NCI-H2227 (cell line): ENCODE measurements at regions not wholly inside any gene's neighbourhood (a gene's known extent, or its start where the extent isn't known, plus 50 kb on each side); places are given as distances from the start of the nearest gene placed in this dataset.

Source experiments
- DNase-seq: peaks from one replicate; lab custom pipeline; 2025; ENCODE audit not compliant: unreplicated experiment; lab: John Stamatoyannopoulos, UW

- DNase-seq = no peak
Measured at GRCh38 chr6:6836609-6837406, 248.3 kb downstream of the LY86 start.

- DNase-seq = no peak
Measured at GRCh38 chr6:6837541-6838080, 249.1 kb downstream of the LY86 start.

GRCh38 chr6:6840831-6841291 lies 252.3 kb downstream of the LY86 start:
- no peak for DNase-seq

GRCh38 chr6:6841571-6841970 lies 253.1 kb downstream of the LY86 start:
- DNase-seq = no peak

GRCh38 chr6:6842291-6842690 lies 253.8 kb downstream of the LY86 start:
- DNase-seq = no peak

- DNase-seq = no peak
Measured at GRCh38 chr6:6843057-6843627, 254.6 kb downstream of the LY86 start.

GRCh38 chr6:6843777-6844176 lies 255.3 kb downstream of the LY86 start:
- no peak for DNase-seq

- DNase-seq = no peak
Measured at GRCh38 chr6:6844530-6844929, 256.0 kb downstream of the LY86 start.

- DNase-seq = no peak
Measured at GRCh38 chr6:6845603-6846002, 257.1 kb downstream of the LY86 start.

- no peak for DNase-seq
Measured at GRCh38 chr6:6847591-6847990, 259.1 kb downstream of the LY86 start.

GRCh38 chr6:6851059-6851948 lies 256.5 kb upstream of the RREB1 start:
- no peak for DNase-seq

GRCh38 chr6:6851949-6852261 lies 255.9 kb upstream of the RREB1 start:
- no peak for DNase-seq

- DNase-seq = no peak
Measured at GRCh38 chr6:6856538-6857523, 250.9 kb upstream of the RREB1 start.

- no peak for DNase-seq
Measured at GRCh38 chr6:6857528-6857927, 250.2 kb upstream of the RREB1 start.

GRCh38 chr6:6858533-6858982 lies 249.2 kb upstream of the RREB1 start:
- no peak for DNase-seq

- no peak for DNase-seq
Measured at GRCh38 chr6:6859105-6859504, 248.7 kb upstream of the RREB1 start.

GRCh38 chr6:6859722-6860121 lies 248.0 kb upstream of the RREB1 start:
- DNase-seq = no peak

- DNase-seq = no peak
Measured at GRCh38 chr6:6860863-6861262, 246.9 kb upstream of the RREB1 start.

- no peak for DNase-seq
Measured at GRCh38 chr6:6861351-6861894, 246.3 kb upstream of the RREB1 start.

- no peak for DNase-seq
Measured at GRCh38 chr6:6861995-6862394, 245.8 kb upstream of the RREB1 start.
